ENCODE measurements at regions not wholly inside any gene's neighbourhood (a gene's known extent, or its start where the extent isn't known, plus 50 kb on each side); places are given as distances from the start of the nearest gene placed in this dataset.

- TF ChIP-seq RARB (CRISPR knock-in tag; IDR thresholded peaks at IDR 0.05) (no peak), ARNTL (CRISPR knock-in tag; IDR thresholded peaks at IDR 0.05; ENCODE audit: borderline replicate concordance, low read depth) (no peak), TOX (CRISPR knock-in tag; IDR thresholded peaks at IDR 0.05; ENCODE audit: borderline replicate concordance) (no peak), ZC3H10 (CRISPR knock-in tag; IDR thresholded peaks at IDR 0.05) (no peak), TSHZ2 (CRISPR knock-in tag; IDR thresholded peaks at IDR 0.05) (no peak), PATZ1 (CRISPR knock-in tag; IDR thresholded peaks at IDR 0.05; ENCODE audit: borderline replicate concordance) (no peak), CREB5 (CRISPR knock-in tag; IDR thresholded peaks at IDR 0.05; ENCODE audit: low read depth) (no peak), ZNF70 (CRISPR knock-in tag; IDR thresholded peaks at IDR 0.05) (no peak), ZNF565 (CRISPR knock-in tag; conservative IDR thresholded peaks at IDR 0.05; ENCODE audit: low read depth) (no peak)
Observed at GRCh38 chr1:157348538-157349480, 203.5 kb downstream of the FCRL5 start.

Measured in SK-N-SH treated with all-trans-retinoic acid at 6 μM for 48 hours (cell line).